ENCODE measurements at regions not wholly inside any gene's neighbourhood (a gene's known extent, or its start where the extent isn't known, plus 50 kb on each side); places are given as distances from the start of the nearest gene placed in this dataset.

GRCh38 chr7:88490874-88491273, 184.2 kb upstream of the STEAP4 start:
- TF ChIP-seq CTCF (IDR thresholded peaks at IDR 0.05), result no peak
- 0 out of 2 replicates have a peak, but pooled peaks cover 2% of the 10 kb centered on the region for H3K27me3 Mint-ChIP-seq (ENCODE audit: insufficient read depth)
- no peak for DNase-seq
- H3K9me3 Mint-ChIP-seq, result peaks cover 29% of the 10 kb centered on the region
- H3K36me3 Mint-ChIP-seq (ENCODE audit: low read depth), result no peaks in the 10 kb centered on the region; the same call in 1 of the 2 replicates
- H3K4me3 Mint-ChIP-seq, result no peak overlapping the region
- H3K4me1 Mint-ChIP-seq (ENCODE audit: low read depth), result no peaks in the 10 kb centered on the region
- no peak overlapping the region for H3K27ac Mint-ChIP-seq

- H3K9me3 Mint-ChIP-seq, result peaks cover 29% of the 10 kb centered on the region
- H3K36me3 Mint-ChIP-seq (ENCODE audit: low read depth), result no peaks in the 10 kb centered on the region; the same call in 1 of the 2 replicates
- TF ChIP-seq CTCF (IDR thresholded peaks at IDR 0.05), result no peak
- H3K4me1 Mint-ChIP-seq (ENCODE audit: low read depth), result no peaks in the 10 kb centered on the region
- H3K4me3 Mint-ChIP-seq, result no peak overlapping the region
- no peak for DNase-seq
- no peak overlapping the region for H3K27ac Mint-ChIP-seq
- H3K27me3 Mint-ChIP-seq (ENCODE audit: insufficient read depth), result 0 out of 2 replicates have a peak, but pooled peaks cover 2% of the 10 kb centered on the region
These were observed 183.5 kb upstream of the STEAP4 start for GRCh38 chr7:88490161-88490560.

- Mint-ChIP-seq H3K36me3 (ENCODE audit: low read depth) (no peaks in the 10 kb centered on the region; the same call in 1 of the 2 replicates), H3K9me3 (peaks cover 19% of the 10 kb centered on the region), H3K4me3 (no peak overlapping the region), H3K27ac (no peak overlapping the region), H3K4me1 (ENCODE audit: low read depth) (no peaks in the 10 kb centered on the region), H3K27me3 (ENCODE audit: insufficient read depth) (0 out of 2 replicates have a peak, but pooled peaks cover 2% of the 10 kb centered on the region)
- DNase-seq, result no peak
- no peak for TF ChIP-seq CTCF (IDR thresholded peaks at IDR 0.05)
These were observed 179.1 kb upstream of the STEAP4 start for GRCh38 chr7:88485821-88486220.

GRCh38 chr7:88484551-88484950, 177.9 kb upstream of the STEAP4 start:
- Mint-ChIP-seq H3K4me3 (no peak overlapping the region), H3K9me3 (peaks cover 19% of the 10 kb centered on the region), H3K36me3 (ENCODE audit: low read depth) (no peaks in the 10 kb centered on the region), H3K4me1 (ENCODE audit: low read depth) (no peaks in the 10 kb centered on the region), H3K27ac (no peak overlapping the region), H3K27me3 (ENCODE audit: insufficient read depth) (0 out of 2 replicates have a peak, but pooled peaks cover 1% of the 10 kb centered on the region)
- no peak for TF ChIP-seq CTCF (IDR thresholded peaks at IDR 0.05)
- no peak for DNase-seq

- H3K4me1 Mint-ChIP-seq (ENCODE audit: low read depth), result no peaks in the 10 kb centered on the region
- H3K4me3 Mint-ChIP-seq, result no peak overlapping the region
- peaks cover 12% of the 10 kb centered on the region for H3K9me3 Mint-ChIP-seq
- no peak overlapping the region for H3K27ac Mint-ChIP-seq
- DNase-seq, result no peak
- no peaks in the 10 kb centered on the region for H3K27me3 Mint-ChIP-seq (ENCODE audit: insufficient read depth)
- H3K36me3 Mint-ChIP-seq (ENCODE audit: low read depth), result no peaks in the 10 kb centered on the region
- no peak for TF ChIP-seq CTCF (IDR thresholded peaks at IDR 0.05)
These were observed 174.2 kb upstream of the STEAP4 start for GRCh38 chr7:88480896-88481295.

- no peak overlapping the region for H3K27ac Mint-ChIP-seq
- H3K4me1 Mint-ChIP-seq (ENCODE audit: low read depth), result no peaks in the 10 kb centered on the region
- TF ChIP-seq CTCF (IDR thresholded peaks at IDR 0.05), result no peak
- H3K4me3 Mint-ChIP-seq, result no peak overlapping the region
- no peaks in the 10 kb centered on the region for H3K27me3 Mint-ChIP-seq (ENCODE audit: insufficient read depth)
- H3K36me3 Mint-ChIP-seq (ENCODE audit: low read depth), result no peaks in the 10 kb centered on the region
- peaks cover 12% of the 10 kb centered on the region for H3K9me3 Mint-ChIP-seq
- no peak for DNase-seq
These were observed 173.6 kb upstream of the STEAP4 start for GRCh38 chr7:88480271-88480670.
